Prostate gland (tissue), 2 donors: ENCODE measurements at regions not wholly inside any gene's neighbourhood (a gene's known extent, or its start where the extent isn't known, plus 50 kb on each side); places are given as distances from the start of the nearest gene placed in this dataset.

ENCODE experiments used
- DNase-seq: peaks from one replicate; pipeline ENCODE4 v3.0.0-alpha.2; 2019; ENCODE audit warnings: low spot score
- H3K27ac ChIP-seq, 2 donors: fragments of 200-600 bp; sonication (generic); 2 replicates each; pipeline ENCODE4 v1.5.1; 2017 to 2019
- H3K27me3 ChIP-seq: fragments of 200-600 bp; sonication (generic); replicated peaks from 2 replicates; pipeline ENCODE4 v1.5.1; 2019; ENCODE audit not compliant: insufficient read depth
- H3K36me3 ChIP-seq, 2 donors: fragments of 200-600 bp; sonication (generic); 1 replicate in 1 of 2; 2 replicates in 1 of 2; pipeline versions ENCODE4 v1.5.1 to v1.8.1; 2017 to 2019
- H3K4me1 ChIP-seq: fragments of 200-600 bp; sonication (generic); replicated peaks from 2 replicates; pipeline ENCODE4 v1.5.1; 2019
- H3K4me3 ChIP-seq, 2 donors: fragments of 200-600 bp; sonication (generic); 2 replicates each; pipeline ENCODE4 v1.5.1; 2017 to 2019
- H3K9me3 ChIP-seq: fragments of 200-600 bp; sonication (generic); 2 replicates; pipeline ENCODE4 v1.5.1; 2017
- CTCF ChIP-seq, 4 experiments: fragments of 200-600 bp in 2 of 4; fragments of 450-650 bp in 2 of 4; sonication (generic) in 2 of 4; IDR thresholded peaks; 1 replicate in 3 of 4; 2 replicates in 1 of 4; pipeline ENCODE4 v1.5.1; 2016 to 2019; ENCODE audit warnings: antibody characterized with exemption in 4 of 4, mild to moderate bottlenecking in 2 of 4, moderate library complexity in 2 of 4
- POLR2A ChIP-seq: fragments of 450-650 bp; IDR thresholded peaks from one replicate; pipeline ENCODE4 v1.6.1; 2016; ENCODE audit warnings: antibody characterized with exemption, mild to moderate bottlenecking
- POLR2AphosphoS5 ChIP-seq: sonication (generic); formaldehyde crosslinking; IDR thresholded peaks from one replicate; pipeline ENCODE4 v1.6.1; 2017; ENCODE audit warnings: antibody characterized with exemption
- WGBS: methylation state at CpG from one replicate; pipeline ENCODE4 v1.1.5; 2018; 5-methylcytosine and 5-hydroxymethylcytosine counted together
- intact Hi-C: fragments of 100-400 bp; cut with DNase I; formaldehyde crosslinking; loops from one replicate; pipeline ENCODE4 v1.14.2; 2022

DNA sequence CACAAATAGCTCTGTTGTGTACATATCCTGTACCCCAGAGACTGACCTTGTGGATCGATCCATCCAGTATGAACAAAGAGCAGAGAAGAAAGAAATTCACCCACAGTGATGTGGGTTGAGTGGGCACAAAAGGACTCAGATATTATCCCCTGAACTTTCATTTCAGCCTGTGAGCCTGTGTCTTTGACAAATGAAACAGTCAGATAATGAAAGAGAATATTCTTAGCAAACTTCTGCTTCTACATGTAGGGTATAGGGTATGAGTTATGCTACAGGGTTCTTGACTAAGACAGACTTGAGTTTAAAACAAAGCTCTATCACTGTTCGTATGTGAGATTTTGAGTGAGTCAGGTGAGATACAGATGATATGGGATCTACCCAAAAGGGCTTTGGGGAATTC is 359.7 kb downstream of the MAFB start:
- WGBS = 92% methylated on average over 2 of the region's 2 CpGs
- Histone ChIP-seq H3K27me3 (no peaks in the 10 kb centered on the region), H3K27ac (no peak overlapping the region), H3K36me3 (no peaks in the 10 kb centered on the region), H3K4me3 (no peak overlapping the region), H3K4me1 (no peaks in the 10 kb centered on the region), H3K9me3 (no peaks in the 10 kb centered on the region)
- TF ChIP-seq CTCF (IDR thresholded peaks at IDR 0.05) (no peak), POLR2A (no peak), POLR2AphosphoS5 (no peak)
- intact Hi-C loops = no loop called here
- no peak for DNase-seq

DNA sequence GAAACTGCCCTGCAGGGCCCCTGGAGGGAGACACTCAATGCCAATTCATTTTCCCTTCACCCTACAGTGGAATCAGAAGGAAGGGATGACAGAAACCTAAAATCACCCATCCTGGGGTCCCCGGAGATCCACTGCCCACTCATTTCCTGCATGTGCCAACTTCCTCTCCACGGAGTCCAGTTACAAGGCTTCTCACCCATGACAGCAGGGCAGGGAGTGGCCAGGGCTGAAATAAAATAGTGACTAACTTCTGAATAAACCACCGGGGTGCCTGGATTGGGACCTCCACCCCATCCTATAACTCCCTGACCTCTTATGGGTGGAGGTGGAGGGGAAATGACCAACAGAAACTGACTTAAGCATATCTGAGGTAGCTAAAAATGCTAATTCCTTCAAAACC is 362.3 kb downstream of the MAFB start:
- DNase-seq = no peak
- TF ChIP-seq CTCF (IDR thresholded peaks at IDR 0.05) (no peak), POLR2A (no peak), POLR2AphosphoS5 (no peak)
- Histone ChIP-seq H3K27me3 (no peaks in the 10 kb centered on the region), H3K9me3 (no peaks in the 10 kb centered on the region), H3K4me1 (no peaks in the 10 kb centered on the region), H3K36me3 (no peaks in the 10 kb centered on the region), H3K27ac (no peak overlapping the region), H3K4me3 (no peak overlapping the region)
- 71% methylated on average over 3 of the region's 3 CpGs for WGBS
- intact Hi-C loops = no loop called here

- no peak for TF ChIP-seq CTCF (IDR thresholded peaks at IDR 0.05)
- no peak for TF ChIP-seq POLR2A
- no peak for TF ChIP-seq POLR2AphosphoS5
- no peaks in the 10 kb centered on the region for H3K27me3 ChIP-seq
- no peak overlapping the region for H3K27ac ChIP-seq
- intact Hi-C loops = no loop called here
- no peaks in the 10 kb centered on the region for H3K4me1 ChIP-seq
- H3K9me3 ChIP-seq = no peaks in the 10 kb centered on the region
- no peak overlapping the region for H3K4me3 ChIP-seq
- WGBS = 92% methylated on average over 2 of the region's 2 CpGs
- no peak for DNase-seq
- no peaks in the 10 kb centered on the region for H3K36me3 ChIP-seq
These were observed 363.9 kb downstream of the MAFB start for GRCh38 chr20:40325006-40325568.

DNA sequence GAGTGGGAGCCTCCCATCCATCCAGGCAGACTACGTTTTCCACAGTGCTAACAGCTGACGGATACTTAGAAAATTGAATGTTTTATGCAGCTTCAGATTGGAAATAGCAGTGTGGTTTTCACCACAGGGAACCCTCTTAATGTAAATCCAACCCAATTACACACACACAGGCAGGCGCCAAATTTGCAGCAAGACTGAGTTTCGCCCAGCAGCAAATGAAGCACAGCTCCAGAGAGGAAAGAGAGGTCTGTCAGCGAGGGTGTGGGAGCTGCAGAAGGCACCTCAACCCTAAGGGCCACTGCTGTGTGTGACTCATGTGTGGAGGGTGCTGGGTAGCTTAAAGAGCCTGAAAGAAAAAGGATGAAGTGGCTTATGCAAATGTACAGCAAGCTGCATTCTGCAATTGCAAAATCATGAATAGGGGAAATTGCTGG is 365.7 kb downstream of the MAFB start:
- DNase-seq = no peak
- Histone ChIP-seq H3K9me3 (no peaks in the 10 kb centered on the region), H3K4me3 (no peak overlapping the region), H3K27ac (no peak overlapping the region), H3K4me1 (no peaks in the 10 kb centered on the region), H3K27me3 (no peaks in the 10 kb centered on the region), H3K36me3 (no peaks in the 10 kb centered on the region)
- no peak for TF ChIP-seq POLR2AphosphoS5
- no peak for TF ChIP-seq POLR2A
- TF ChIP-seq CTCF (IDR thresholded peaks at IDR 0.05) = no peak
- intact Hi-C loops = no loop called here
- 89% methylated on average over 5 of the region's 5 CpGs for WGBS

DNA sequence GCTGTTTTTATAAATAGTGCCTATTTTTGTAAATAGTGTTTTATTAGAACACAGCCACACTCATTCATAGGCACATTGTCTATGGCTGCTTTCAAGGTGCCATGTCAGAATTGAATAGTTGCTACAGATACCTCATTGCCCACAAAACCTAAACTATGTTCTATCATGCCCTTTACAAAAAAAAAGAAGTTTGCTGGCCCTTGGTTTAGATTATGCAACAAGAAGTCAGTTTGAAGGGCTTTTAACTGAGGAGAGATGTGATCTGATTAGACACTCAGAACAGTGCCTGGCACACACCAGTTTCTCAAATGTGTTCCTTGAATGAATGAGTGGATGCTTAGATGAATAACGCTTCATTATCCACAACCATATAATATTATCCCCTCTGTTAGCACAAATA is 366.1 kb downstream of the MAFB start:
- WGBS = 82% methylated on average over 1 of the region's 1 CpG

More for the DNA sequence above, 366.1 kb downstream of the MAFB start:
- TF ChIP-seq POLR2AphosphoS5 (no peak), POLR2A (no peak), CTCF (IDR thresholded peaks at IDR 0.05) (no peak)
- Histone ChIP-seq H3K27ac (no peak overlapping the region), H3K4me1 (no peaks in the 10 kb centered on the region), H3K9me3 (no peaks in the 10 kb centered on the region), H3K27me3 (no peaks in the 10 kb centered on the region), H3K4me3 (no peak overlapping the region), H3K36me3 (no peaks in the 10 kb centered on the region)
- intact Hi-C loops = no loop called here
- no peak for DNase-seq
